Prostate gland (tissue), 2 donors: ENCODE measurements at regions not wholly inside any gene's neighbourhood (a gene's known extent, or its start where the extent isn't known, plus 50 kb on each side); places are given as distances from the start of the nearest gene placed in this dataset.

ENCODE experiments used
- CTCF ChIP-seq, 4 experiments: fragments of 200-600 bp in 2 of 4; fragments of 450-650 bp in 2 of 4; sonication (generic) in 2 of 4; IDR thresholded peaks; 1 replicate in 3 of 4; 2 replicates in 1 of 4; pipeline ENCODE4 v1.5.1; 2016 to 2019; ENCODE audit warnings: antibody characterized with exemption in 4 of 4, mild to moderate bottlenecking in 2 of 4, moderate library complexity in 2 of 4
- POLR2A ChIP-seq: fragments of 450-650 bp; IDR thresholded peaks from one replicate; pipeline ENCODE4 v1.6.1; 2016; ENCODE audit warnings: antibody characterized with exemption, mild to moderate bottlenecking
- POLR2AphosphoS5 ChIP-seq: sonication (generic); formaldehyde crosslinking; IDR thresholded peaks from one replicate; pipeline ENCODE4 v1.6.1; 2017; ENCODE audit warnings: antibody characterized with exemption

GRCh38 chr16:48008011-48008525 is 147.7 kb downstream of the ABCC12 start:
- TF ChIP-seq CTCF (IDR thresholded peaks at IDR 0.05) = no peak
- TF ChIP-seq POLR2AphosphoS5 = no peak
- TF ChIP-seq POLR2A = no peak
